HG02623 (cell line): ENCODE measurements at regions not wholly inside any gene's neighbourhood (a gene's known extent, or its start where the extent isn't known, plus 50 kb on each side); places are given as distances from the start of the nearest gene placed in this dataset.
A peak's percentile ranks its signal among the peaks of the same experiment; 100 is the strongest.

Experiments used
- ATAC-seq: cut with Tn5 transposase; IDR thresholded peaks from one replicate; pipeline ENCODE4 v1.9.1; 2021; ENCODE audit warnings: moderate library complexity; ENCODE audit not compliant: unreplicated experiment

- ATAC-seq = no peak
Measured at GRCh38 chr2:138962686-138963085, 182.5 kb upstream of the NXPH2 start.

- no peak for ATAC-seq
Measured at GRCh38 chr2:138960191-138960590, 180.0 kb upstream of the NXPH2 start.

GRCh38 chr2:138959031-138959430, 178.8 kb upstream of the NXPH2 start:
- no peak for ATAC-seq

- ATAC-seq = no peak
Measured at GRCh38 chr2:138956116-138956515, 175.9 kb upstream of the NXPH2 start.

GRCh38 chr2:138950486-138950885, 170.3 kb upstream of the NXPH2 start:
- no peak for ATAC-seq

- ATAC-seq = no peak
Measured at GRCh38 chr2:138949517-138949916, 169.3 kb upstream of the NXPH2 start.

GRCh38 chr2:138948070-138948539, 167.9 kb upstream of the NXPH2 start:
- ATAC-seq = peak; percentile 78

GRCh38 chr2:138943470-138943869, 163.3 kb upstream of the NXPH2 start:
- no peak for ATAC-seq

GRCh38 chr2:138942466-138942865, 162.3 kb upstream of the NXPH2 start:
- ATAC-seq = no peak

GRCh38 chr2:138931284-138932256, 151.4 kb upstream of the NXPH2 start:
- ATAC-seq = no peak

GRCh38 chr2:138930571-138930970, 150.4 kb upstream of the NXPH2 start:
- no peak for ATAC-seq

GRCh38 chr2:138928374-138929021, 148.3 kb upstream of the NXPH2 start:
- no peak for ATAC-seq

GRCh38 chr2:138922973-138923563, 142.9 kb upstream of the NXPH2 start:
- no peak for ATAC-seq

GRCh38 chr2:138919120-138919747, 139.0 kb upstream of the NXPH2 start:
- ATAC-seq = no peak

- ATAC-seq = no peak
Measured at GRCh38 chr2:138910427-138910826, 130.2 kb upstream of the NXPH2 start.

GRCh38 chr2:138906549-138906948, 126.4 kb upstream of the NXPH2 start:
- ATAC-seq = no peak

- ATAC-seq = no peak
Measured at GRCh38 chr2:138902239-138902871, 122.2 kb upstream of the NXPH2 start.

GRCh38 chr2:138901530-138901929, 121.3 kb upstream of the NXPH2 start:
- no peak for ATAC-seq

GRCh38 chr2:138898855-138899254, 118.7 kb upstream of the NXPH2 start:
- no peak for ATAC-seq

- ATAC-seq = no peak
Measured at GRCh38 chr2:138897274-138897673, 117.1 kb upstream of the NXPH2 start.

GRCh38 chr2:138893746-138894145, 113.6 kb upstream of the NXPH2 start:
- ATAC-seq = no peak
